GM19397 (cell line): ENCODE measurements at regions not wholly inside any gene's neighbourhood (a gene's known extent, or its start where the extent isn't known, plus 50 kb on each side); places are given as distances from the start of the nearest gene placed in this dataset.
"Not testable (repeated sequence)": the region's sequence is repeated elsewhere in the genome, so short reads cannot be mapped to it uniquely, and the experiment has no call there.

Experiments used
- ATAC-seq: cut with Tn5 transposase; IDR thresholded peaks from one replicate; pipeline ENCODE4 v1.9.1; 2021; ENCODE audit warnings: mild to moderate bottlenecking, moderate library complexity; ENCODE audit not compliant: unreplicated experiment

GRCh38 chr4:38330321-38330720, 333.7 kb upstream of the KLF3 start:
- no peak for ATAC-seq

GRCh38 chr4:38330936-38331335, 333.1 kb upstream of the KLF3 start:
- ATAC-seq, result no peak

- ATAC-seq, result no peak
Measured at GRCh38 chr4:38332699-38333098, 331.3 kb upstream of the KLF3 start.

GRCh38 chr4:38333219-38333618, 330.8 kb upstream of the KLF3 start:
- ATAC-seq, result no peak

DNA sequence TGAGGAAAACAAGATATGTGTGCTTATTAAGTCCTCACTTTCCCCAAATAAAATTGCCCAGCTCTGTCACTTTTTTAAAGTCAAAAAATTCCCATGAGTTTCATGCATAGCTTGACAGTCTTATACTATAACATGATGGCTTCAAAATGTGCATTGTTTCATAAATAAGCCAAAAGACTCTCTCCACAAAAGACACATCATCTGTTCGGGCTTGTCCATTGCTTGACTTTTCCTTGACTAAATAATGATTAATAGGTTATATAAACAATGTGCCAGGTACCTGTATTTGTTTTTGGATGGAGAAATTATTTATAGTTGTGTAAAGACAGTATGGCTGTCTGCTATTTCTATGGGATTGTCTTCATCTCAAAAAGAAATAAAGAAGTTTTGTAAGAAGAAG, 329.2 kb upstream of the KLF3 start:
- no peak for ATAC-seq

DNA sequence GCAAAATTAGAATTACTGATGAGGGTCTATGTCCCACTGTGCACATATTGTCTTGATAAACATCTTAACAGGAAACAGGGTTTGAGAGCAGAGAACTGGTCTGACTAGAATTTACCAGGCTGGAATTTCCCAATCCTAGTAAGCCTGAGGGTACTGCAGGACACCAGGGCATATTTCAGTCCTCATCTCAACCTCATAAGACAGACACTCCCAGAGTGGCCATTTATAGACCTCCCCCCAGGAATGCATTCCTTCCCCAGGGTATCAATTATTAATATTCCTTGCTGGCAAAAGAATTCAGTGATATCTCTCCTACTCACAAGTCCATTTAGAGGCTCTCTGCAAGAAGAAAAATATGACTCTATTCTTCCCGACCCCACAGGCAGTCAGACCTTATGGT, 325.1 kb upstream of the KLF3 start:
- not testable (repeated sequence) for ATAC-seq

GRCh38 chr4:38343608-38344007, 320.4 kb upstream of the KLF3 start:
- ATAC-seq, result no peak

GRCh38 chr4:38344929-38345328, 319.1 kb upstream of the KLF3 start:
- ATAC-seq, result no peak

- no peak for ATAC-seq
Measured at GRCh38 chr4:38347251-38347650, 316.7 kb upstream of the KLF3 start.

GRCh38 chr4:38354421-38354820, 309.6 kb upstream of the KLF3 start:
- ATAC-seq, result no peak

GRCh38 chr4:38354872-38355271, 309.1 kb upstream of the KLF3 start:
- ATAC-seq, result no peak

DNA sequence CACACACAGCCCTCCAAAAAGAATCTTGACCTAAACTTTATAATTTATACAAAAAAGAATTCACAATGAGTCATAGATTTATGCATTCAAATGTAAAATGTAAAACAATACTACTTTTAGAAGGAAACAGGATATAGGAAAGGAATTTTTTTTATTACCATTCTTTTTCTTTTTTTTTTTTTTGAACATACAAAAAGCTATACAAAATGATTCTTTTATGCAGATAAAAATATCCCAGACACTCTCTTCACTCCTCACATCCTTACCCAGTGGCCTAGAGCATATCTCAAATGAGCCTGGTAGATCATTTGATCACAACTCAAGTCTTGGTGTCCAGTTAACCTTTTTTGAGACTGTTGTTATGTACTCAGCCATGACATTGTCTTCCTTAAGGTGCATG, 307.3 kb upstream of the KLF3 start:
- no peak for ATAC-seq

GRCh38 chr4:38357546-38357945, 306.5 kb upstream of the KLF3 start:
- ATAC-seq, result no peak

DNA sequence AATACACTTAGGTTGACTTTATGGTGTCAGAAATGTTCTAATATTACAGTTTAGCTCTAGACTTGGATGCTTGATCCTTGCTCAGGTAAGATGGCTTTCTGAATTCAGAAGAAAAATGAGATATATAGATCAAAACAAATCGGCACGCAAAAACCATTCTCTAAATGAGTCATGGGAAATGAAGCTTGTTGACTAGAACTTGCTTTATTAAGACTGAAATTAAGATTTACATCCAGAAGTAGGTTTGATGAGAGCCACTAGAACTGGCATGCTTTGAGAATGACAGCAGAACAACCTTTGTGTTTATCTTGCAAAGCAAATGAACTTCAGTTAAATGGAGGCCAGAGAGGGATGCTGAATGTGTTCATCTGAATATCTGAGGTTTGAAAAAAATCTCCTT, 304.9 kb upstream of the KLF3 start:
- ATAC-seq, result no peak

- no peak for ATAC-seq
Measured at GRCh38 chr4:38360201-38360600, 303.8 kb upstream of the KLF3 start.

DNA sequence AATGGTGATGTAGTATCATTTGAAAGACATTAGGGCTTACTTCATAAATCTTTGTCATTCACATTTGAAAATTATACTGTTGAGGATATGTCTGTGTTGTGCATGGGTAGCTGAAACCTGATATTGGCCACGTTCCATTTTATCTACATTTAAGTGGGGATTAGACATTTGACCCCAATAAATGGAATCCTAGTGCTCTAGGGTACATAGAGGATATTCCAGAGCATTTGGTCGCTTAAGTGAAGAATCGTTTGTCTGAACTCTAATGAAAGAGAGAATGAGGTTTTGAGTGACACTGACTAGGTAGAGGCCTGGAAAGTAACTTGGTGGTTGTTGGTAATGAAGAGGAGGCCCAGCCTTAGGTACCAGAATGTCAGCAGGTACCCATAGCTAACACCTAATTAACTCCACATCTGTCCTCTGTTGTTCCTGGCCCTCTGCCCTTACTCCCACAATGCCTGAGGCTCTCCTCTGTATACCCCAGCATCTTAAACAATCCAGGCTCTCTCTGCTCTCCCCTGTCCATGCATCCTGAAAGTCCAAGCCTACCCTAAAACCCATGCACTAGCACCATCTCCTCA, 299.5 kb upstream of the KLF3 start:
- no peak for ATAC-seq

DNA sequence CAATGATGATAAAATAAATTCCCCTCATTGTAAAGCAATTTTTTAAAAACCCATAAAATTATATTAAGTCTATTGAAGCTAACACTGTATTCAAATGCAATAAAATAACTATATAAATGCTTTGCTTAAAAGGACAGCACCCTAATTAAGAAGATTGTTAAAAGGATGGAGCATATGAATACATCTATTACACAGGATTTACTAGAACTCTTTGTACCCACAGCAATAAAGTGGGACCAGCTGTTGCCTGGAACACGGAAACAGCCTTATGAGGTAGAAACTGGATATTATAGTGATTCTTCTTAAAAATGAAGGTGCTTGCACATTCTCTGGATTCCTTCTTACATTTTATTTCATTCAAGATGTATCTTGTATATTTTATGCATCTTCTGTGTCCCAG, 298.7 kb upstream of the KLF3 start:
- ATAC-seq, result no peak

DNA sequence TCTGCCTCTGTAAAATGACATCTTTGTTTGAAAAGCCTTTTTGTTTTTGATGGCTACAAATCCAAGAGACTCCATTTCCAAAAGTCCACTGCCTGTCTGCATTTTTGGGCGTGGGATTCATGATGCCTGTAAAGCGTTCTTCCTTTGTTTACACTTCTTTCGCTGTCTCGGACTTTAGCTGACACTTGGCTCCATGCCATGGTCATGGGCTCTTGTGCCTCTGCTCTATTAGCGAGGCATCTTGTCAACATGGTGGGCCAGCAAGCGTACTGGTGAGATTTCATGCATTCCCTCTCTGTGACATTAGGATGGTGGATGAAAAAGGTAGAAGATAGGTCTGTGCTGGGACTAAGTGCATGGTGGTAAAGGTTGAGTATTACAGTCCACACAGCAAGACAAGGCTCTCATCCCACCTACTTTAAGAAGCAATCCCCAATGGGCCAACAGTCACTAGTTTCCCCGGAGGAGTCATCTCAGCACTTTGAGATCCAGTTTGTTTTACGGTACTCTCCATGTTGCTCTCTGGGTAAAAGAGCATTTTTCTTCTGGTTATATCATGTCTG, 298.2 kb upstream of the KLF3 start:
- ATAC-seq, result no peak

- ATAC-seq, result no peak
Measured at GRCh38 chr4:38366456-38366855, 297.5 kb upstream of the KLF3 start.

- no peak for ATAC-seq
Measured at GRCh38 chr4:38366997-38367396, 297.0 kb upstream of the KLF3 start.

GRCh38 chr4:38367642-38368174, 296.3 kb upstream of the KLF3 start:
- ATAC-seq, result no peak

GRCh38 chr4:38368613-38369012, 295.4 kb upstream of the KLF3 start:
- no peak for ATAC-seq

DNA sequence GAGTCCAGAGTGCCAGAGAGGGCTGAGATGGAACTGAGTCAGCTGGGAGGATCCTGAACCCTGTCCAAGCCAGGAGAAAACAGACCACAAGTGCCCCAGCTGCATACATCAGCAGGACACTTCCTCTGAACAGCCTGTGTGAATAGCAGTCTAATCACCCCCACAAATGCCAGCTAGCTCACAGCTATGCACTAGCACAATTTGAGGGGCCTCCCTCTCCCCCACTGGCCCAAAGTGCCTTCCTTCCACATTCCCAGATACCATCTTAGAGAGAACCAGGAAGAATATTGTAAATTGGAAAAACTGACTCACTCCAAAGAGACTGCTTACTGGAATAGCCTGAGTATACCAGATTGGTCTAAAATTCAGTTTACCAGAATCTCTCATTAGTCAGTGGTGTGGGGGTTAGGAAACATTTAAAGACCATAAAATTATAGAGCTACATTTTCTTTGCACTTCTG, 292.6 kb upstream of the KLF3 start:
- ATAC-seq, result no peak
